ENCODE measurements at regions not wholly inside any gene's neighbourhood (a gene's known extent, or its start where the extent isn't known, plus 50 kb on each side); places are given as distances from the start of the nearest gene placed in this dataset.

- no peak for TF ChIP-seq REST (IDR thresholded peaks at IDR 0.05; ENCODE audit: low read depth, low read length)
- no peak for TF ChIP-seq CHD2 (IDR thresholded peaks at IDR 0.05; ENCODE audit: low read length, partially characterized antibody)
- no peak for TF ChIP-seq POLR2AphosphoS5 (IDR thresholded peaks at IDR 0.05; ENCODE audit: low read depth, low read length)
- no peak for TF ChIP-seq PBX3 (IDR thresholded peaks at IDR 0.05)
- TF ChIP-seq ZBTB33 (IDR thresholded peaks at IDR 0.05; ENCODE audit: borderline replicate concordance, low read depth): no peak
- no peak for TF ChIP-seq MEF2A (IDR thresholded peaks at IDR 0.05; ENCODE audit: borderline replicate concordance, low read depth)
- TF ChIP-seq EZH2phosphoT487 (IDR thresholded peaks at IDR 0.05; ENCODE audit: borderline replicate concordance, low read depth): no peak
- TF ChIP-seq RAD21 (IDR thresholded peaks at IDR 0.05; ENCODE audit: low read length): no peak
- TF ChIP-seq EP300 (IDR thresholded peaks at IDR 0.05; ENCODE audit: borderline replicate concordance in 1 of 2, low read depth in 1 of 2, low read length in 1 of 2): no peak
- TF ChIP-seq RFX5 (IDR thresholded peaks at IDR 0.05; ENCODE audit: low read length): no peak
- no peak for TF ChIP-seq GABPA (IDR thresholded peaks at IDR 0.05; ENCODE audit: low read depth)
- no peak for TF ChIP-seq FOSL2 (IDR thresholded peaks at IDR 0.05; ENCODE audit: borderline replicate concordance, low read depth)
These were observed 86.5 kb downstream of the FAM76B start (continued) for GRCh38 chr11:95703049-95703448.

- no peak overlapping the region for H2AFZ ChIP-seq (ENCODE audit: low read depth)
- H3K9me3 ChIP-seq: no peaks in the 10 kb centered on the region
- DNase-seq: no peak
- no peaks in the 10 kb centered on the region for H3K9me2 ChIP-seq
- peak overlapping the region; percentile 36; the same call in 1 of the 2 replicates for H3K4me2 ChIP-seq
- peaks cover 0 to 7% of the 10 kb centered on the region in 2 experiments; a peak in 3 of 4 replicates for H3K4me1 ChIP-seq (ENCODE audit: control insufficient read depth in 1 of 2, insufficient read depth in 2 of 2, low read depth in 1 of 2, low read length in 1 of 2)
- H4K20me1 ChIP-seq (ENCODE audit: insufficient read depth): no peaks in the 10 kb centered on the region
- H3K79me2 ChIP-seq (ENCODE audit: insufficient read depth): no peaks in the 10 kb centered on the region
- H3K27me3 ChIP-seq (ENCODE audit: insufficient read depth): peaks cover 5% of the 10 kb centered on the region; the same call in 1 of the 2 replicates
- no peaks in the 10 kb centered on the region for H3K36me3 ChIP-seq (replicated peaks in 1 of 2; ENCODE audit: control insufficient read depth in 1 of 2, insufficient read depth in 2 of 2, low read length in 1 of 2)
- H3F3A ChIP-seq (replicated peaks; ENCODE audit: insufficient read depth): no peaks in the 10 kb centered on the region
- no peak overlapping the region for H3K4me3 ChIP-seq (ENCODE audit: low read depth in 2 of 2, low read length in 1 of 2)
- CTCF ChIA-PET: interaction anchor here (1.1 to 9.9 kb wide), 2 partner anchors 42 to 545 kb away, joined by 3 to 159 read pairs; no protein-coding TSS in a partner anchor
- no peak overlapping the region for H3K27ac ChIP-seq (ENCODE audit: low read depth in 2 of 2, low read length in 1 of 2)
- POLR2A ChIA-PET: no interaction called here
- 13% methylated on average over 2 of the region's 2 CpGs for WGBS (ENCODE audit: low lambda C conversion rate)
- H3K9ac ChIP-seq: no peak overlapping the region
- peak; percentile 78; the same call in 1 of the 2 replicates for TF ChIP-seq NFIC (IDR thresholded peaks at IDR 0.05; ENCODE audit: borderline replicate concordance)
- TF ChIP-seq SMC3 (IDR thresholded peaks at IDR 0.05; ENCODE audit: low read depth, low read length): no peak
- no peak for TF ChIP-seq REST (IDR thresholded peaks at IDR 0.05; ENCODE audit: low read depth, low read length)
- peak; percentile 62 to 86; a peak in 3 of 4 replicates for TF ChIP-seq EP300 (IDR thresholded peaks at IDR 0.05; ENCODE audit: borderline replicate concordance in 1 of 2, low read depth in 1 of 2, low read length in 1 of 2)
- TF ChIP-seq RXRA (IDR thresholded peaks at IDR 0.05; ENCODE audit: borderline replicate concordance, low read depth): no peak; the same call in 1 of the 2 replicates
- peak; percentile 87 for TF ChIP-seq FOSL2 (IDR thresholded peaks at IDR 0.05; ENCODE audit: borderline replicate concordance, low read depth)
- TF ChIP-seq EZH2phosphoT487 (IDR thresholded peaks at IDR 0.05; ENCODE audit: borderline replicate concordance, low read depth): no peak
- no peak for TF ChIP-seq TAF1 (IDR thresholded peaks at IDR 0.05; ENCODE audit: borderline replicate concordance, low read depth, low read length)
- peak; percentile 97 for TF ChIP-seq PBX3 (IDR thresholded peaks at IDR 0.05)
- no peak for TF ChIP-seq RCOR1 (IDR thresholded peaks at IDR 0.05; ENCODE audit: low read length)
- no peak for TF ChIP-seq YY1 (IDR thresholded peaks at IDR 0.05; ENCODE audit: low read depth)
- TF ChIP-seq FOXM1 (IDR thresholded peaks at IDR 0.05; ENCODE audit: low read depth): peak; percentile 54; the same call in 1 of the 2 replicates
- TF ChIP-seq GABPA (IDR thresholded peaks at IDR 0.05; ENCODE audit: low read depth): no peak
These were observed 87.1 kb downstream of the FAM76B start for GRCh38 chr11:95702526-95702925.
